GM12875 (cell line): ENCODE measurements at regions not wholly inside any gene's neighbourhood (a gene's known extent, or its start where the extent isn't known, plus 50 kb on each side); places are given as distances from the start of the nearest gene placed in this dataset.

Experiments
- H3K4me3 ChIP-seq: one replicate; pipeline ENCODE4 v1.5.1; 2011; ENCODE audit warnings: low read depth, low read length, control low read depth
- TF ChIP-seq, protein P1 (sequence below): IDR thresholded peaks from 2 replicates; pipeline ENCODE4 v1.5.1; 2011; ENCODE audit warnings: low read depth, mild to moderate bottlenecking, control low read depth, inconsistent platforms, low read length, moderate library complexity, borderline replicate concordance; ENCODE audit not compliant: insufficient read depth

DNA sequence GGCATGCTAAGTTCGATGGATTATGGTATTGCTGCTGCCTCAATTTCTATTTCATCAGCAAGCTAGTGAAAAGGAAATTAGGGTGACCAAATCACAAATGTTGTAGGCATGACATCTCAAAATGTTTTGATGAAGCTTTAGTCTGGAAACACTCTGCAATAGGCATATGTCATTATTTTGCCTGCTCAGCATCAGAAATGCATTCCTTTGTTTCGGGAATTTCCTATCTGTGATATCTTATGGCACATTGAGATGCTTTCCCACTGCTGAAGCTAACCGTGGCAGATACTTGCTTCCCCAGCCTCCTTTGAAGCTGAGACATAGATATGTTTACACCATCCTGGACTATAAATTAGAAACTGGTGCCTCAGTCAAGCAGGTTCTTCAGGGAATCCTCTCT lies 119.7 kb downstream of the CDC42EP3 start:
- no peak overlapping the region for H3K4me3 ChIP-seq
- TF ChIP-seq, protein P1, sequence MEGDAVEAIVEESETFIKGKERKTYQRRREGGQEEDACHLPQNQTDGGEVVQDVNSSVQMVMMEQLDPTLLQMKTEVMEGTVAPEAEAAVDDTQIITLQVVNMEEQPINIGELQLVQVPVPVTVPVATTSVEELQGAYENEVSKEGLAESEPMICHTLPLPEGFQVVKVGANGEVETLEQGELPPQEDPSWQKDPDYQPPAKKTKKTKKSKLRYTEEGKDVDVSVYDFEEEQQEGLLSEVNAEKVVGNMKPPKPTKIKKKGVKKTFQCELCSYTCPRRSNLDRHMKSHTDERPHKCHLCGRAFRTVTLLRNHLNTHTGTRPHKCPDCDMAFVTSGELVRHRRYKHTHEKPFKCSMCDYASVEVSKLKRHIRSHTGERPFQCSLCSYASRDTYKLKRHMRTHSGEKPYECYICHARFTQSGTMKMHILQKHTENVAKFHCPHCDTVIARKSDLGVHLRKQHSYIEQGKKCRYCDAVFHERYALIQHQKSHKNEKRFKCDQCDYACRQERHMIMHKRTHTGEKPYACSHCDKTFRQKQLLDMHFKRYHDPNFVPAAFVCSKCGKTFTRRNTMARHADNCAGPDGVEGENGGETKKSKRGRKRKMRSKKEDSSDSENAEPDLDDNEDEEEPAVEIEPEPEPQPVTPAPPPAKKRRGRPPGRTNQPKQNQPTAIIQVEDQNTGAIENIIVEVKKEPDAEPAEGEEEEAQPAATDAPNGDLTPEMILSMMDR, result no peak

DNA sequence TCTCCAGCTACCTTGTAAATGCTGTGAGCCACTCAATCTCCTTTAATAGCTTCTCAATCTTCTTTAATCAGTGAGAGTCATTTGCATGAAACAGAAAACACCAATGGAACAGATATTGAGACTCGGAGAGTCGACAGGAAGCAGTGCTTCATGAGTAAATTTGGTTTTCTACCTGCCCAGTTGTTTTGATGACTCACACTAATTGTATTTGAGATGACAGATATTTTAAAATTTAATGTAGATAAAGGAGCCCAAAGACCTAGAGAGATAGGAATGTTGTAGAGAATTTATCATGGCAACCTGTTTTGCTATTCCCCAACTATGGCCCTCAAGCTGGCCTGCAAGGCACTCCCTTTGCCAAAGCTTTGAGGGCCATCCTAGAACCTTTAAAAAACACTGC lies 119.1 kb downstream of the CDC42EP3 start:
- H3K4me3 ChIP-seq, result no peak overlapping the region
- TF ChIP-seq, protein P1, result no peak

GRCh38 chr2:37553411-37554154 lies 117.9 kb downstream of the CDC42EP3 start:
- TF ChIP-seq, protein P1, result no peak
- H3K4me3 ChIP-seq, result no peak overlapping the region

GRCh38 chr2:37554155-37554510 lies 117.3 kb downstream of the CDC42EP3 start:
- TF ChIP-seq, protein P1, result no peak
- H3K4me3 ChIP-seq, result no peak overlapping the region

- no peak overlapping the region for H3K4me3 ChIP-seq
- TF ChIP-seq, protein P1, result no peak
Measured at GRCh38 chr2:37554687-37555086, 116.8 kb downstream of the CDC42EP3 start.

GRCh38 chr2:37555457-37555856 lies 116.0 kb downstream of the CDC42EP3 start:
- no peak overlapping the region for H3K4me3 ChIP-seq
- TF ChIP-seq, protein P1, result no peak

DNA sequence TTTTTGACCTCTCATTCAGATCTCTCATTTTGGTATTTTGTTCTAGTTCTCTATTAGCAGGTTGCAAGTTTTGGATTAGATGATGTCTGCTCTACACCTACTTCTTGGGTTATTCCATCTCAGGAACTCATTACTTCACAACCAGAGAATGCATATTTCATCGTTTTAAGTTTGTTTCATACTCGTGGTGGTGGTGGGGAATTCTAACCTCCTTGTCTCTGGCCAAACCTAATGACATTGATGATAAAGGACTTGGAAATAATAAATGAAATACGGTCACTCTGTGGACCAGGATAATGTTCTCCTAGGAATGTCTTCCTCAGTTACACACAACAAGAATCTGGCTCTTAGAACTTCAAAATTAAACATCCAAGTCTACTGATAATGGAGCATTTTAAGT lies 115.2 kb downstream of the CDC42EP3 start:
- TF ChIP-seq, protein P1, result no peak
- no peak overlapping the region for H3K4me3 ChIP-seq
